ENCODE measurements at regions not wholly inside any gene's neighbourhood (a gene's known extent, or its start where the extent isn't known, plus 50 kb on each side); places are given as distances from the start of the nearest gene placed in this dataset.

DNA sequence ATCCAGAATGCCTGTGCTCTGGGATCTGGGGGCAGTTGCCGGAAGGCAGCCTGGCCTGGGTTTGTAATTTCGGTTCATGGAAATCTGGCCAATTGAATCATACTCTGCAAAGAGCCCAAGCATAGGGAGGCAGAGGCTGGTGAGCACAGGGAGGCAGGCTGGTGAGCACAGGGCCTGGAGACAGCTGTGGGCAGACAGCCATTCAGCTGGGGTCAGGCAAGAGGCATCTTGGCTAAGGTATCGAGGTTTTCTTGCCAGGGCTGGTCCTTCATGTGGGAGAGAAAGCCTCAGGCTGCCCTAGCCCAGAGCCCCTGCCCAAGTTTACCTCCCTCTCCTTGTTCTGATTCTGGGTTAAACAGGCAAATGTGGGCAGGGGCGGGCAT is 63.7 kb upstream of the BAIAP2L1 start:
- H3K4me3 ChIP-seq, result no peak overlapping the region
- CTCF ChIA-PET, result no interaction called here
- no peaks in the 10 kb centered on the region for H3K4me1 ChIP-seq (replicated peaks; ENCODE audit: insufficient read depth)
- H3K27ac ChIP-seq, result no peak overlapping the region
- no peaks in the 10 kb centered on the region for H4K20me1 ChIP-seq (ENCODE audit: insufficient read depth)
- POLR2A ChIA-PET (ENCODE audit: unreplicated experiment), result no interaction called here
- no peaks in the 10 kb centered on the region for H3F3A ChIP-seq (ENCODE audit: insufficient read depth, low read depth)
- intact Hi-C loops (cut with micrococcal nuclease; ENCODE audit: unreplicated experiment), result no loop called here
- no peak overlapping the region for H3K4me2 ChIP-seq
- no peaks in the 10 kb centered on the region; the same call in 1 of the 2 replicates for H3K9me3 ChIP-seq (ENCODE audit: insufficient read depth, low read depth)
- TF ChIP-seq, protein P1, sequence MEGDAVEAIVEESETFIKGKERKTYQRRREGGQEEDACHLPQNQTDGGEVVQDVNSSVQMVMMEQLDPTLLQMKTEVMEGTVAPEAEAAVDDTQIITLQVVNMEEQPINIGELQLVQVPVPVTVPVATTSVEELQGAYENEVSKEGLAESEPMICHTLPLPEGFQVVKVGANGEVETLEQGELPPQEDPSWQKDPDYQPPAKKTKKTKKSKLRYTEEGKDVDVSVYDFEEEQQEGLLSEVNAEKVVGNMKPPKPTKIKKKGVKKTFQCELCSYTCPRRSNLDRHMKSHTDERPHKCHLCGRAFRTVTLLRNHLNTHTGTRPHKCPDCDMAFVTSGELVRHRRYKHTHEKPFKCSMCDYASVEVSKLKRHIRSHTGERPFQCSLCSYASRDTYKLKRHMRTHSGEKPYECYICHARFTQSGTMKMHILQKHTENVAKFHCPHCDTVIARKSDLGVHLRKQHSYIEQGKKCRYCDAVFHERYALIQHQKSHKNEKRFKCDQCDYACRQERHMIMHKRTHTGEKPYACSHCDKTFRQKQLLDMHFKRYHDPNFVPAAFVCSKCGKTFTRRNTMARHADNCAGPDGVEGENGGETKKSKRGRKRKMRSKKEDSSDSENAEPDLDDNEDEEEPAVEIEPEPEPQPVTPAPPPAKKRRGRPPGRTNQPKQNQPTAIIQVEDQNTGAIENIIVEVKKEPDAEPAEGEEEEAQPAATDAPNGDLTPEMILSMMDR (conservative IDR thresholded peaks at IDR 0.05), result no peak
- no peak for TF ChIP-seq EZH2 (IDR thresholded peaks at IDR 0.05; ENCODE audit: low read depth)
- no peaks in the 10 kb centered on the region for H3K36me3 ChIP-seq (ENCODE audit: low read depth)
- peaks cover 74% of the 10 kb centered on the region for H3K27me3 ChIP-seq (ENCODE audit: insufficient read depth, low read depth)
- DNase-seq, result no peak
- H3K79me2 ChIP-seq (ENCODE audit: low read depth), result no peaks in the 10 kb centered on the region
- BruUV-seq (replicated peaks), result no TSS peak
- no peak overlapping the region for H2AFZ ChIP-seq
- no peaks in the 10 kb centered on the region for H3K9me2 ChIP-seq (ENCODE audit: insufficient read depth)

DNA sequence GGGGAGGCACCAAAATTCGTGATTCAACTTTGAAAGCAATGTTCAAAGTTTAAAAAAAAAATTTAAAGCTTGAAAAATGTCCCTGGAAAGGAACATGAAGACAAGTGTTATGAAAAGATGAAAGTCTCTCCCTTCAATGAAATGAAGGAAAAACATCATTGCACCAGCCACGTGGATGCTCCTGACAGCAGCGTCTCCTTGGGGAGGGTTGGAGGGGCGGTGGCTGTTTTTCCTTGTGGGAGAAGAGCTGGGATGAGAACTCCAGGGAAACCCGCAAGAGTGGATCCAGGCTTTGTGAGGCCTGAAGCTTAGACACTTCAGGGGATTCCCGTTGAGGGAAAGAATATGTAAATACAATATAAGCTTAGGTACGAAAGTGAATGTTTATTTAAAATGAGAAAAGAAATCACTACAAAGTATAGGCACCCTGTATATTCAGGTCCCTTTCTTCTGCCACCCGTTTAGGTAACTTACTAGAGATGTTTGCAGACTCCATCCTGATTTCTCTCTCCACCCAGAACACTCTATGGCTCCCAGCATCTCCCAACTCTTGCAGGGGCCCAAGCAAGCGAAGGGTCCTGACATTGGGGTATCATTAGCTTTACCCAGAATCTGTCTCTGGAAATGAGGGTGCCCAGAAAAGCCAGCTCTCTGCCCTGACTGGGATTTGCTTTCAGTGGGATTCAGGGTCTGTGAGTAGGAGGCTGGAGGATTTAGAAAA is 63.1 kb upstream of the BAIAP2L1 start:
- no peaks in the 10 kb centered on the region for H4K20me1 ChIP-seq (ENCODE audit: insufficient read depth)
- POLR2A ChIA-PET (ENCODE audit: unreplicated experiment), result no interaction called here
- no peak for DNase-seq
- no TSS peak for BruUV-seq (replicated peaks)
- H3K27me3 ChIP-seq (ENCODE audit: insufficient read depth, low read depth), result peaks cover 70% of the 10 kb centered on the region
- H3K9me3 ChIP-seq (ENCODE audit: insufficient read depth, low read depth), result no peaks in the 10 kb centered on the region
- H3F3A ChIP-seq (ENCODE audit: insufficient read depth, low read depth), result no peaks in the 10 kb centered on the region
- no peak overlapping the region for H3K27ac ChIP-seq
- no peaks in the 10 kb centered on the region for H3K4me1 ChIP-seq (replicated peaks; ENCODE audit: insufficient read depth)
- CTCF ChIA-PET, result no interaction called here
- intact Hi-C loops (cut with micrococcal nuclease; ENCODE audit: unreplicated experiment), result no loop called here
- no peak overlapping the region for H3K4me2 ChIP-seq
- no peaks in the 10 kb centered on the region for H3K9me2 ChIP-seq (ENCODE audit: insufficient read depth)
- H2AFZ ChIP-seq, result no peak overlapping the region
- H3K36me3 ChIP-seq (ENCODE audit: low read depth), result no peaks in the 10 kb centered on the region
- no peak overlapping the region for H3K4me3 ChIP-seq
- no peaks in the 10 kb centered on the region for H3K79me2 ChIP-seq (ENCODE audit: low read depth)
- TF ChIP-seq, protein P1 (conservative IDR thresholded peaks at IDR 0.05), result no peak
- no peak for TF ChIP-seq EZH2 (IDR thresholded peaks at IDR 0.05; ENCODE audit: low read depth)

DNA sequence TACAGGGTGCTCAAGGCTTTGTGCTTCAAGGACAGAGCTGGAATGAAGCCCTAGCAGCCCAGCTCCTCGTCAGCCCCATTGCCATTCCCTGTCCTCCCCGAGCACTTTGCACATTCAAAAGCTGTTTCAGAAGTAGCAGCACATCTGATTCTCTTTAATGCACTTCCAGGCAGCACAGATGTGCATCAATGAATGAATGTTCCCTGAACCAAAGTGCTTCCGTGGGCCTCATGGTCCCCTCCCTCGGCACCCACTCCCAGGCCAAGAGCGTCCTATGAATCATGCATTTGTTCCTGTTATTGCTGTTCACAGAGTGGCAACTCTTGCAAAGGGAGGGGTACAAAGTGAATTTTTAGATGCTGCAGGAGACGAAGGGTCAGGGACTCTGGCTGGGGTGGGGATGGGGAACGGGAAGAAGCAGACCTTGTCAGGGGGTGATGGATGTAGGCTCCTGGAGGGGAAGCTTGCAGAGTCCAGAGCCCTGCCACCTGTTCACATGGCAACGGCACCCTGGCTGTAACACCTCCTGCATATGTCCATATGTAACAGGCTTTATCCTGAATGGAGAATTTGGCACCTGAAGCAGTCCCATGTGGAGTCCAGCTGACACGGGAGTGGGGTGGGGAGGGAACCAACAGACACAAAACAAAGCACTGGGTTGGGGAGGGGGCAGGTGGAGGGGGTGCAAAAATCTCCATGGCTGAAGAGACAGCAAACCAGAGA is 62.2 kb upstream of the BAIAP2L1 start:
- Histone ChIP-seq H2AFZ (no peak overlapping the region), H3K9me2 (ENCODE audit: insufficient read depth) (no peaks in the 10 kb centered on the region), H3K27ac (no peak overlapping the region), H3K27me3 (ENCODE audit: insufficient read depth, low read depth) (peaks cover 72% of the 10 kb centered on the region), H3K4me3 (no peak overlapping the region), H3F3A (ENCODE audit: insufficient read depth, low read depth) (no peaks in the 10 kb centered on the region), H4K20me1 (ENCODE audit: insufficient read depth) (no peaks in the 10 kb centered on the region), H3K79me2 (ENCODE audit: low read depth) (no peaks in the 10 kb centered on the region), H3K9me3 (ENCODE audit: insufficient read depth, low read depth) (no peaks in the 10 kb centered on the region), H3K36me3 (ENCODE audit: low read depth) (no peaks in the 10 kb centered on the region), H3K4me1 (replicated peaks; ENCODE audit: insufficient read depth) (no peaks in the 10 kb centered on the region), H3K4me2 (no peak overlapping the region)
- no TSS peak for BruUV-seq (replicated peaks)
- DNase-seq, result no peak
- TF ChIP-seq, protein P1 (conservative IDR thresholded peaks at IDR 0.05), result no peak
- no peak for TF ChIP-seq EZH2 (IDR thresholded peaks at IDR 0.05; ENCODE audit: low read depth)
- ChIA-PET POLR2A (ENCODE audit: unreplicated experiment) (no interaction called here), CTCF (no interaction called here)
- intact Hi-C loops (cut with micrococcal nuclease; ENCODE audit: unreplicated experiment), result no loop called here
